Liver (tissue), 8 donors: ENCODE measurements at regions not wholly inside any gene's neighbourhood (a gene's known extent, or its start where the extent isn't known, plus 50 kb on each side); places are given as distances from the start of the nearest gene placed in this dataset.
"Not testable (repeated sequence)": the region's sequence is repeated elsewhere in the genome, so short reads cannot be mapped to it uniquely, and the experiment has no call there.

ENCODE experiments used
- DNase-seq: peaks from one replicate; pipeline ENCODE4 v3.0.0-alpha.2; 2017; ENCODE audit warnings: low spot score
- H3K27ac ChIP-seq, 2 donors: one replicate each; pipeline ENCODE4 v1.7.0; 2013; ENCODE audit warnings: inconsistent platforms in 2 of 2, low read length in 2 of 2, control low read depth in 1 of 2, low read depth in 1 of 2, mild to moderate bottlenecking in 1 of 2
- H3K27me3 ChIP-seq, 4 donors: one replicate each; pipeline versions ENCODE4 v1.6.1 to v1.7.0; 2013; ENCODE audit warnings: low read length in 3 of 4, inconsistent platforms in 1 of 4, mild to moderate bottlenecking in 1 of 4, moderate library complexity in 1 of 4; ENCODE audit not compliant: control insufficient read depth in 4 of 4, insufficient read depth in 4 of 4
- H3K36me3 ChIP-seq, 4 donors: one replicate each; pipeline versions ENCODE4 v1.6.1 to v1.7.0; 2013; ENCODE audit warnings: low read length in 3 of 4, mild to moderate bottlenecking in 3 of 4, low read depth in 1 of 4, moderate library complexity in 1 of 4; ENCODE audit not compliant: control insufficient read depth in 4 of 4, insufficient read depth in 3 of 4
- H3K4me1 ChIP-seq, 4 donors: one replicate each; pipeline versions ENCODE4 v1.6.1 to v1.7.0; 2013; ENCODE audit warnings: low read length in 3 of 4, mild to moderate bottlenecking in 3 of 4, moderate library complexity in 1 of 4; ENCODE audit not compliant: control insufficient read depth in 4 of 4, insufficient read depth in 4 of 4
- H3K4me3 ChIP-seq, 3 donors: one replicate each; pipeline versions ENCODE4 v1.6.1 to v1.7.0; 2013; ENCODE audit warnings: low read length in 3 of 3, control low read depth in 1 of 3, low read depth in 1 of 3, mild to moderate bottlenecking in 1 of 3
- H3K9ac ChIP-seq, 2 donors: one replicate each; pipeline ENCODE4 v1.7.0; 2013; ENCODE audit warnings: low read length in 2 of 2, mild to moderate bottlenecking in 2 of 2, moderate library complexity in 2 of 2, control low read depth in 1 of 2, low read depth in 1 of 2
- H3K9me3 ChIP-seq, 4 donors: one replicate each; pipeline versions ENCODE4 v1.6.1 to v1.7.0; 2013; ENCODE audit warnings: low read length in 3 of 4; ENCODE audit not compliant: control insufficient read depth in 4 of 4
- CTCF ChIP-seq: fragments of 150-350 bp; IDR thresholded peaks from 2 replicates; pipeline ENCODE4 v1.5.1; 2017; ENCODE audit warnings: improper control_type of control experiment, low read depth, low read length; ENCODE audit not compliant: missing input control
- FOXA1 ChIP-seq: IDR thresholded peaks from 2 replicates; pipeline ENCODE4 v1.6.1; 2016; ENCODE audit warnings: antibody characterized with exemption
- FOXA2 ChIP-seq: IDR thresholded peaks from 2 replicates; pipeline ENCODE4 v1.6.1; 2016; ENCODE audit warnings: antibody characterized with exemption
- GABPA ChIP-seq, 2 donors: IDR thresholded peaks in 1 of 2; conservative IDR thresholded peaks in 1 of 2; 2 replicates each; pipeline ENCODE4 v1.6.1; 2016; ENCODE audit warnings: antibody characterized with exemption in 2 of 2, mild to moderate bottlenecking in 1 of 2, moderate library complexity in 1 of 2
- HNF4G ChIP-seq: IDR thresholded peaks from 2 replicates; pipeline ENCODE4 v1.6.1; 2016; ENCODE audit warnings: antibody characterized with exemption
- NR2F2 ChIP-seq: IDR thresholded peaks from 2 replicates; pipeline ENCODE4 v1.6.1; 2016; ENCODE audit warnings: antibody characterized with exemption
- REST ChIP-seq: IDR thresholded peaks from 2 replicates; pipeline ENCODE4 v1.6.1; 2016; ENCODE audit warnings: antibody characterized with exemption, mild to moderate bottlenecking
- RXRA ChIP-seq, 2 donors: IDR thresholded peaks; 2 replicates each; pipeline ENCODE4 v1.6.1; 2017 to 2018; ENCODE audit warnings: antibody characterized with exemption in 2 of 2, mild to moderate bottlenecking in 1 of 2
- SP1 ChIP-seq: IDR thresholded peaks from 2 replicates; pipeline ENCODE4 v1.6.1; 2018; ENCODE audit warnings: antibody characterized with exemption, mild to moderate bottlenecking
- TAF1 ChIP-seq: conservative IDR thresholded peaks from 2 replicates; pipeline ENCODE4 v1.6.1; 2016; ENCODE audit warnings: antibody characterized with exemption, mild to moderate bottlenecking
- YY1 ChIP-seq: IDR thresholded peaks from 2 replicates; pipeline ENCODE4 v1.6.1; 2016; ENCODE audit warnings: antibody characterized with exemption, mild to moderate bottlenecking
- ZBTB33 ChIP-seq: IDR thresholded peaks from 2 replicates; pipeline ENCODE4 v1.6.1; 2016; ENCODE audit warnings: antibody characterized with exemption
- WGBS: extraction: QIAGEN DNeasy Blood & Tissue Kit; methylation state at CpG from one replicate; pipeline ENCODE4 v1.1.7; 2013; 5-methylcytosine and 5-hydroxymethylcytosine counted together
- TF ChIP-seq, protein P1 (sequence below): IDR thresholded peaks from 2 replicates; pipeline ENCODE4 v1.6.1; 2016; ENCODE audit warnings: antibody characterized with exemption
- donor health status: healthy.
- donor health status: healthy.
- donor health status: healthy.
- donor health status: healthy.
- donor health status: healthy.

- no peak overlapping the region for H3K4me3 ChIP-seq
- 87% methylated on average over 5 of the region's 5 CpGs for WGBS
- no peaks in the 10 kb centered on the region for H3K36me3 ChIP-seq
- H3K9me3 ChIP-seq: peaks cover 0 to 2% (median 0%) of the 10 kb centered on the region in 4 donors
- no peak overlapping the region for H3K9ac ChIP-seq
- no peaks in the 10 kb centered on the region for H3K27me3 ChIP-seq
- TF ChIP-seq ZBTB33 (no peak), FOXA1 (no peak), GABPA (IDR thresholded peaks at IDR 0.05 in 1 of 2, conservative IDR thresholded peaks at IDR 0.05 in 1 of 2) (no peak), CTCF (no peak), NR2F2 (no peak), RXRA (IDR thresholded peaks at IDR 0.05) (no peak), FOXA2 (no peak)
- TF ChIP-seq, protein P1, sequence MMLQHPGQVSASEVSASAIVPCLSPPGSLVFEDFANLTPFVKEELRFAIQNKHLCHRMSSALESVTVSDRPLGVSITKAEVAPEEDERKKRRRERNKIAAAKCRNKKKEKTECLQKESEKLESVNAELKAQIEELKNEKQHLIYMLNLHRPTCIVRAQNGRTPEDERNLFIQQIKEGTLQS: no peak
- no peak overlapping the region for H3K27ac ChIP-seq
- H3K4me1 ChIP-seq: peaks cover 0 to 8% (median 1%) of the 10 kb centered on the region in 4 donors
- no peak for DNase-seq
Measured at GRCh38 chr3:72614394-72615074, 233.7 kb downstream of the SHQ1 start.

GRCh38 chr3:72613871-72614270, 234.4 kb downstream of the SHQ1 start:
- Histone ChIP-seq H3K9ac (no peak overlapping the region), H3K36me3 (no peaks in the 10 kb centered on the region), H3K4me3 (no peak overlapping the region), H3K27me3 (no peaks in the 10 kb centered on the region), H3K27ac (no peak overlapping the region), H3K9me3 (peaks cover 0 to 2% (median 0%) of the 10 kb centered on the region in 4 donors), H3K4me1 (peaks cover 0 to 8% (median 1%) of the 10 kb centered on the region in 4 donors)
- no peak for DNase-seq
- WGBS: 100% methylated on average over 1 of the region's 1 CpG
- no peak for TF ChIP-seq HNF4G
- no peak for TF ChIP-seq YY1
- no peak for TF ChIP-seq REST
- no peak for TF ChIP-seq CTCF
- TF ChIP-seq GABPA (IDR thresholded peaks at IDR 0.05 in 1 of 2, conservative IDR thresholded peaks at IDR 0.05 in 1 of 2): no peak
- TF ChIP-seq NR2F2: no peak
- TF ChIP-seq, protein P1: no peak
- TF ChIP-seq TAF1: no peak
- no peak for TF ChIP-seq ZBTB33
- no peak for TF ChIP-seq SP1
- no peak for TF ChIP-seq FOXA2

DNA sequence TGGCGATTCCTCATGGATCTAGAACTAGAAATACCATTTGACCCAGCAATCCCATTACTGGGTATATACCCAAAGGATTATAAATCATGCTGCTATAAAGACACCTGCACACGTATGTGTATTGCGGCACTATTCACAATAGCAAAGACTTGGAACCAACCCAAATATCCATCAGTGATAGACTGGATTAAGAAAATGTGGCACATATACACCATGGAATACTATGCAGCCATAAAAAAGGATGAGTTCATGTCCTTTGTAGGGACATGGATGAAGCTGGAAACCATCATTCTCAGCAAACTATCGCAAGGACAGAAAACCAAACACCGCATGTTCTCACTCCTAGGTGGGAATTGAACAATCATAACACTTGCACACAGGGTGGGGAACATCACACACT, 239.1 kb downstream of the SHQ1 start:
- 97% methylated on average over 5 of the region's 5 CpGs for whole genome bisulfite sequencing

More for the DNA sequence above, 239.1 kb downstream of the SHQ1 start:
- not testable (repeated sequence) for DNase-seq, H3K27me3 ChIP-seq, H3K4me3 ChIP-seq, H3K4me1 ChIP-seq, H3K36me3 ChIP-seq, H3K27ac ChIP-seq, H3K9me3 ChIP-seq, H3K9ac ChIP-seq
